SK-N-SH (cell line): ENCODE measurements at regions not wholly inside any gene's neighbourhood (a gene's known extent, or its start where the extent isn't known, plus 50 kb on each side); places are given as distances from the start of the nearest gene placed in this dataset.

Experiments used
- CTCF ChIP-seq: fragments of 200-600 bp; sonication (generic); IDR thresholded peaks from 2 replicates; pipeline ENCODE4 v1.6.1; 2017; ENCODE audit warnings: antibody characterized with exemption, mild to moderate bottlenecking, moderate library complexity
- ELF1 ChIP-seq: IDR thresholded peaks from 2 replicates; pipeline ENCODE4 v1.4.0; 2012
- EP300 ChIP-seq, 2 experiments: IDR thresholded peaks; 2 replicates each; pipeline versions ENCODE4 v1.4.0 to v1.6.1; 2012; ENCODE audit warnings: borderline replicate concordance in 1 of 2, low read depth in 1 of 2, low read length in 1 of 2
- FOSL2 ChIP-seq: IDR thresholded peaks from 2 replicates; pipeline ENCODE4 v1.4.0; 2012; ENCODE audit warnings: low read depth, mild to moderate bottlenecking, moderate library complexity, borderline replicate concordance
- GABPA ChIP-seq: IDR thresholded peaks from 2 replicates; pipeline ENCODE4 v1.4.0; 2012; ENCODE audit warnings: low read depth, mild to moderate bottlenecking
- POLR2AphosphoS5 ChIP-seq: IDR thresholded peaks from 2 replicates; pipeline ENCODE4 v1.6.1; 2012; ENCODE audit warnings: low read depth, low read length
- RAD21 ChIP-seq: IDR thresholded peaks from 2 replicates; pipeline ENCODE4 v1.6.1; 2012; ENCODE audit warnings: mild to moderate bottlenecking, low read length
- SIN3A ChIP-seq: IDR thresholded peaks from 2 replicates; pipeline ENCODE4 v1.6.1; 2012; ENCODE audit warnings: low read depth, mild to moderate bottlenecking, low read length, moderate library complexity, borderline replicate concordance
- TCF12 ChIP-seq: IDR thresholded peaks from 2 replicates; pipeline ENCODE4 v1.4.0; 2012
- YY1 ChIP-seq: IDR thresholded peaks from 2 replicates; pipeline ENCODE4 v1.4.0; 2012; ENCODE audit warnings: low read depth, mild to moderate bottlenecking

- TF ChIP-seq SIN3A = no peak
- no peak for TF ChIP-seq EP300 (IDR thresholded peaks at IDR 0.05; ENCODE audit: borderline replicate concordance in 1 of 2, low read depth in 1 of 2, low read length in 1 of 2)
- no peak for TF ChIP-seq CTCF
- TF ChIP-seq YY1 = no peak
- no peak for TF ChIP-seq RAD21
- no peak for TF ChIP-seq FOSL2
- TF ChIP-seq POLR2AphosphoS5 = no peak
- TF ChIP-seq GABPA = no peak
- TF ChIP-seq ELF1 = no peak
- TF ChIP-seq TCF12 = no peak
Observed at GRCh38 chr5:26791433-26791832, 247.0 kb downstream of the CDH9 start.
